ENCODE measurements at regions not wholly inside any gene's neighbourhood (a gene's known extent, or its start where the extent isn't known, plus 50 kb on each side); places are given as distances from the start of the nearest gene placed in this dataset.
A peak's percentile ranks its signal among the peaks of the same experiment; 100 is the strongest.

- dilution Hi-C loops (cut with MboI; ENCODE audit: extremely low pct_ligation_motif_present, low sequenced_read_pairs): no loop called here
- H3K9ac ChIP-seq (ENCODE audit: control insufficient read depth, extremely low read depth, insufficient read depth, low read length): no peak overlapping the region
- peak overlapping the region; percentile 44 for H2AFZ ChIP-seq (ENCODE audit: control insufficient read depth, low read length)
- no peaks in the 10 kb centered on the region for H3K9me1 ChIP-seq (ENCODE audit: control insufficient read depth, extremely low read depth, insufficient read depth, low read length)
- H3K79me2 ChIP-seq (ENCODE audit: control insufficient read depth, insufficient read depth, low read length): no peaks in the 10 kb centered on the region
- H3K9me3 ChIP-seq (ENCODE audit: control insufficient read depth, low read depth, low read length): no peaks in the 10 kb centered on the region
- DNase-seq (ENCODE audit: low read depth, low spot score) (peak; percentile 65), FAIRE-seq (peak; percentile 97)
- TF ChIP-seq EZH2 (IDR thresholded peaks at IDR 0.05; ENCODE audit: low read length): no peak
- peak in 2 of 3 experiments; percentile 25 to 72 for TF ChIP-seq CTCF (optimal IDR thresholded peaks at IDR 0.05 in 1 of 3, IDR thresholded peaks at IDR 0.05 in 1 of 3, conservative IDR thresholded peaks at IDR 0.05 in 1 of 3; ENCODE audit: extremely low read depth in 1 of 3, insufficient read depth in 2 of 3, low read length in 3 of 3)
- no peaks in the 10 kb centered on the region for H4K20me1 ChIP-seq (ENCODE audit: control insufficient read depth, extremely low read depth, insufficient read depth, low read length)
- H3K4me2 ChIP-seq (ENCODE audit: control insufficient read depth, extremely low read depth, insufficient read depth, low read depth, low read length): no peak overlapping the region
- H3K4me3 ChIP-seq (ENCODE audit: control insufficient read depth in 2 of 3, extremely low read depth in 1 of 3, insufficient read depth in 2 of 3, low read depth in 1 of 3, low read length in 3 of 3): no peak overlapping the region
- peaks cover 9% of the 10 kb centered on the region for H3K4me1 ChIP-seq (ENCODE audit: control insufficient read depth, extremely low read depth, insufficient read depth, low read length)
- no peaks in the 10 kb centered on the region for H3K27me3 ChIP-seq (ENCODE audit: control insufficient read depth, extremely low read depth, insufficient read depth, low read length)
- no peak overlapping the region for H3K27ac ChIP-seq (ENCODE audit: control insufficient read depth, insufficient read depth, low read length)
- no peaks in the 10 kb centered on the region for H3K36me3 ChIP-seq (ENCODE audit: control insufficient read depth in 2 of 2, extremely low read depth in 1 of 2, insufficient read depth in 2 of 2, low read length in 2 of 2)
Observed at GRCh38 chr2:115303-115702, 69.0 kb upstream of the FAM110C start.

GRCh38 chr2:114616-115015 is 68.3 kb upstream of the FAM110C start:
- no peak overlapping the region for H3K9ac ChIP-seq (ENCODE audit: control insufficient read depth, extremely low read depth, insufficient read depth, low read length)
- no peaks in the 10 kb centered on the region for H3K9me1 ChIP-seq (ENCODE audit: control insufficient read depth, extremely low read depth, insufficient read depth, low read length)
- H3K4me1 ChIP-seq (ENCODE audit: control insufficient read depth, extremely low read depth, insufficient read depth, low read length): peaks cover 9% of the 10 kb centered on the region
- no peaks in the 10 kb centered on the region for H3K79me2 ChIP-seq (ENCODE audit: control insufficient read depth, insufficient read depth, low read length)
- DNase-seq (ENCODE audit: low read depth, low spot score) (no peak), FAIRE-seq (no peak)
- dilution Hi-C loops (cut with MboI; ENCODE audit: extremely low pct_ligation_motif_present, low sequenced_read_pairs): no loop called here
- no peak overlapping the region for H3K4me3 ChIP-seq (ENCODE audit: control insufficient read depth in 2 of 3, extremely low read depth in 1 of 3, insufficient read depth in 2 of 3, low read depth in 1 of 3, low read length in 3 of 3)
- no peak overlapping the region for H3K4me2 ChIP-seq (ENCODE audit: control insufficient read depth, extremely low read depth, insufficient read depth, low read depth, low read length)
- no peak overlapping the region for H2AFZ ChIP-seq (ENCODE audit: control insufficient read depth, low read length)
- H3K27me3 ChIP-seq (ENCODE audit: control insufficient read depth, extremely low read depth, insufficient read depth, low read length): no peaks in the 10 kb centered on the region
- H3K27ac ChIP-seq (ENCODE audit: control insufficient read depth, insufficient read depth, low read length): no peak overlapping the region
- H3K9me3 ChIP-seq (ENCODE audit: control insufficient read depth, low read depth, low read length): no peaks in the 10 kb centered on the region
- no peaks in the 10 kb centered on the region for H3K36me3 ChIP-seq (ENCODE audit: control insufficient read depth in 2 of 2, extremely low read depth in 1 of 2, insufficient read depth in 2 of 2, low read length in 2 of 2)
- H4K20me1 ChIP-seq (ENCODE audit: control insufficient read depth, extremely low read depth, insufficient read depth, low read length): no peaks in the 10 kb centered on the region
- no peak for TF ChIP-seq EZH2 (IDR thresholded peaks at IDR 0.05; ENCODE audit: low read length)
- no peak for TF ChIP-seq CTCF (optimal IDR thresholded peaks at IDR 0.05 in 1 of 3, IDR thresholded peaks at IDR 0.05 in 1 of 3, conservative IDR thresholded peaks at IDR 0.05 in 1 of 3; ENCODE audit: extremely low read depth in 1 of 3, insufficient read depth in 2 of 3, low read length in 3 of 3)
